ENCODE measurements at regions not wholly inside any gene's neighbourhood (a gene's known extent, or its start where the extent isn't known, plus 50 kb on each side); places are given as distances from the start of the nearest gene placed in this dataset.

DNA sequence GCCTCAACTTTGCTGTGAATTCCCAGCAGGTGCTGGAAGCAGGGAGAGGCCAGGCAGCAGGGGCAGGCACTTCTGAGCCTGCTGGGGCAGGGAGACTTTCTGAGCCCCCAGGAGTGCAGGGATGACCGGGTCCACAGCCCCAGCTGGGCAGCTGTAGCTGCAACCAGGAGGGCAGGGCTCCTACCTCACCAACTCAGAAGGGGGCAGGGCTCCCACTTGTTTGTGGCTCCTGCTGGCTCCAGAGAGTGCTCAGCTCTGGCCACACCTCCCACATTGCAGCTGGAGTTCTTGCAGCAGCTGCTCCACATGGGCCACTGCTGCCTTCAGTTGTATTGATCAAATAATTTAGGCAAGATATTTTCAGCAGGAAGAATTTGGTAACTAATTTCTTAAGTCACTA, 812.3 kb downstream of the NSUN3 start:
- H3K9ac ChIP-seq (ENCODE audit: low read depth, low read length) = no peak overlapping the region
- no peaks in the 10 kb centered on the region for H3K27me3 ChIP-seq (ENCODE audit: control insufficient read depth, insufficient read depth, low read length)
- no peak overlapping the region for H3K4me3 ChIP-seq (ENCODE audit: low read length)
- H3K9me3 ChIP-seq (replicated peaks; ENCODE audit: low read length) = peaks cover 8% of the 10 kb centered on the region
- H3K36me3 ChIP-seq (ENCODE audit: insufficient read depth, low read length) = no peaks in the 10 kb centered on the region
- no peaks in the 10 kb centered on the region for H3K4me1 ChIP-seq (ENCODE audit: control insufficient read depth, insufficient read depth, low read length)
- no peak overlapping the region for H3K4me2 ChIP-seq (ENCODE audit: low read length)

DNA sequence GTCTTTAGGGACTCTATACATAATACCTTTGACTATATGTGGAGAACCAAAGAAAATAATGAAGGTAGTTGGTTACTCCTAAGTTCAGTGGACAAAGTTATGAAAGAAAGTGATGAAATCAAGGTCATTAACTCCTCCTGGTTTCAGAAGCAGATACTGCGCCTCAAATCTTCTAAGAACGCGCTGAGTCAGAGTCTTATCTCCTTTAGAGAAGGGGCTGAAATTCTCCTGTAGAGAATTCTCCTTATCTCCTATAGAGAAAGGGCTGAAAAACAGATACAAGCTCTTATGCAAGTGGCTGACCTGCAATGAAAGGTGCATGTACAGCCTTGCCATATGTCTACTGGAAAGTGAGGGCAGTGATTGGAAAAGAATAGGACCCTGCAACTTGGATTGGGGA, 824.2 kb downstream of the NSUN3 start:
- no peak overlapping the region for H3K9ac ChIP-seq (ENCODE audit: low read depth, low read length)
- H3K36me3 ChIP-seq (ENCODE audit: insufficient read depth, low read length) = no peaks in the 10 kb centered on the region
- H3K4me3 ChIP-seq (ENCODE audit: low read length) = no peak overlapping the region
- H3K4me2 ChIP-seq (ENCODE audit: low read length) = no peak overlapping the region
- no peaks in the 10 kb centered on the region for H3K4me1 ChIP-seq (ENCODE audit: control insufficient read depth, insufficient read depth, low read length)
- H3K9me3 ChIP-seq (replicated peaks; ENCODE audit: low read length) = peaks cover 8% of the 10 kb centered on the region
- H3K27me3 ChIP-seq (ENCODE audit: control insufficient read depth, insufficient read depth, low read length) = no peaks in the 10 kb centered on the region

DNA sequence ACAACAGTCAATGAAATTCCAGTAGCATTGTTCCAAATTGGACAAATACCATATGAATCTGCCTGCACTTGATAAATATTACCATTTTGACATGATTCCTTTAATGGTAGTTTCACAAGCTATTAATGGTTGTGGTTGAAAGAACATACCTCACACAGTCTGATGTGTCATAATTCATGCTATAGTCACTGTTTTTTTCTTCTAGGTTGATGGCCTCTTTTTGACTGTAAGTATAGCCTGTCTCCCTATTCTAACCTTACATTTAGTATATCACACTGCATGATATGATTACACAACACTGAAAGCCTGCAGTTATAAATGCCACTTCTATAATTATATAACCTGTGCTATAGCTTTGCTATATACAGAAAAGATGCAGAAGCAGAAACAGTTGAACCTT, 834.1 kb downstream of the NSUN3 start:
- no peak overlapping the region for H3K4me2 ChIP-seq (ENCODE audit: low read length)
- H3K4me1 ChIP-seq (ENCODE audit: control insufficient read depth, insufficient read depth, low read length) = no peaks in the 10 kb centered on the region
- H3K9me3 ChIP-seq (replicated peaks; ENCODE audit: low read length) = peaks cover 3% of the 10 kb centered on the region
- no peak overlapping the region for H3K4me3 ChIP-seq (ENCODE audit: low read length)
- no peaks in the 10 kb centered on the region for H3K36me3 ChIP-seq (ENCODE audit: insufficient read depth, low read length)
- H3K27me3 ChIP-seq (ENCODE audit: control insufficient read depth, insufficient read depth, low read length) = no peaks in the 10 kb centered on the region
- H3K9ac ChIP-seq (ENCODE audit: low read depth, low read length) = no peak overlapping the region

DNA sequence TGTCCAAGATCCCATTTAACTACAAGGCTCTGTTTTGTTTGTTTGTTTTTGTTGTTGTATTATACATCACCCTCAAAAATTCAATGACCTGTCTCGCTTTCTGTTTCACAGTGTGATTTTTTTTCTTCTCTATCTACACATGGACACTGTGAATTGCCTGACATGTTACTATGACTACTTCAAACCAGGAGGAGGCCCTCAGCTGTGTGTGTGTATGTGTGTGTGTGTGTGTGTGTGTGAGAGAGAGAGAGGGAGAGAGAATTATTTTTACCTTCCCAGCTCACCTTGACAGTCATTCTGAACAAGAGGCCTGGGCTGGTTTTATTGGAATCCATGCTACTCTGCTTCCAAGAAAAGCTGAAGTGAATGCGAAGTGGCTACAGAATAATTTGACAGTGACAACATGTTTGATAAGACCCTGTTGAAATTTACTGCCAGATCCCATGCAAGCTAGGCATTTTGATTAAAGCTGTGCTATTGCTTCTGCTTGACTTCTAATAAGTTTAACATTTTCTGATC, 841.4 kb downstream of the NSUN3 start:
- Histone ChIP-seq H3K4me1 (ENCODE audit: control insufficient read depth, insufficient read depth, low read length) (no peaks in the 10 kb centered on the region), H3K4me3 (ENCODE audit: low read length) (no peak overlapping the region), H3K4me2 (ENCODE audit: low read length) (no peak overlapping the region), H3K27me3 (ENCODE audit: control insufficient read depth, insufficient read depth, low read length) (no peaks in the 10 kb centered on the region), H3K9me3 (replicated peaks; ENCODE audit: low read length) (peaks cover 3% of the 10 kb centered on the region), H3K9ac (ENCODE audit: low read depth, low read length) (no peak overlapping the region), H3K36me3 (ENCODE audit: insufficient read depth, low read length) (no peaks in the 10 kb centered on the region)

DNA sequence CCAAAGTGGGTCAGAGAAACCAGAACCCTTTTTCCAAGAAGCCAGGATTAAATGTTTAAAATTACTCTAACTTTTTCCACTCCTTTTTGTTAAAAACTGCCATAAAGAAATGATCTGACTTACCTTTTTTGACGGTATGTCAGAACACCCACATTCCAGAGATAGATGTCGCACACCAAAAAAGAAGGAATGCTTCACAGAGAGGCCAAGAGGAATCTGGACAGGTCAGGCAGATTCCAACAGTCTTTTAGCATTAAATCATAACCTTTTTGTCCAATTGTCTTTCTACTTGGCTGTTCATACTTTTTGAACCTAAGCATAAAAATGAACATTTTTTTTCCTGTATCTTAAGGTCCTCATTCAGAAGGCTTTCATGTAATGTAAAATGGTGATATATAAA, 846.9 kb downstream of the NSUN3 start:
- peaks cover 5% of the 10 kb centered on the region for H3K9me3 ChIP-seq (replicated peaks; ENCODE audit: low read length)

DNA sequence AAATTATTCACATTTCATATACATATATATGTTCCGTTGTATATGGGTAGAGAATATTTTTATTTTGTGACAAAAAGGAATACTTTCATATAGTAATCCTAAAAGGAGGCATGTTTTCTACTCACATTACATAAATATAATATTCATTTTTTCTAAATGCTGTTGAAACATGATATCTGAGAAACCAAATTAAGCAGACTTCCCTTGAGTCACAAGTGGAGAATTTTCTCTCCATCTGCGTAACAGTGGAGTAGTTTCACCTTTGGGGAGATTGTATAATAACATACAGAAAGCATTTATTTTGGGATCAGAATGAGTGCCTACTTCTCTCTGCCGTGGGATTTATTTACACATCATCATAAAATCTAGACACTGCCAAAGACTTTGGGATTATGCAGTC, 849.8 kb downstream of the NSUN3 start:
- H3K27me3 ChIP-seq (ENCODE audit: control insufficient read depth, insufficient read depth, low read length) = no peaks in the 10 kb centered on the region
- H3K4me3 ChIP-seq (ENCODE audit: low read length) = no peak overlapping the region
- no peaks in the 10 kb centered on the region for H3K4me1 ChIP-seq (ENCODE audit: control insufficient read depth, insufficient read depth, low read length)
- H3K36me3 ChIP-seq (ENCODE audit: insufficient read depth, low read length) = no peaks in the 10 kb centered on the region
- H3K9me3 ChIP-seq (replicated peaks; ENCODE audit: low read length) = peaks cover 2% of the 10 kb centered on the region
- H3K4me2 ChIP-seq (ENCODE audit: low read length) = no peak overlapping the region
- H3K9ac ChIP-seq (ENCODE audit: low read depth, low read length) = no peak overlapping the region

More for the DNA sequence above, 846.9 kb downstream of the NSUN3 start:
- H3K36me3 ChIP-seq (ENCODE audit: insufficient read depth, low read length) = no peaks in the 10 kb centered on the region
- no peak overlapping the region for H3K4me3 ChIP-seq (ENCODE audit: low read length)
- no peaks in the 10 kb centered on the region for H3K27me3 ChIP-seq (ENCODE audit: control insufficient read depth, insufficient read depth, low read length)
- H3K4me2 ChIP-seq (ENCODE audit: low read length) = no peak overlapping the region
- no peak overlapping the region for H3K9ac ChIP-seq (ENCODE audit: low read depth, low read length)
- no peaks in the 10 kb centered on the region for H3K4me1 ChIP-seq (ENCODE audit: control insufficient read depth, insufficient read depth, low read length)

DNA sequence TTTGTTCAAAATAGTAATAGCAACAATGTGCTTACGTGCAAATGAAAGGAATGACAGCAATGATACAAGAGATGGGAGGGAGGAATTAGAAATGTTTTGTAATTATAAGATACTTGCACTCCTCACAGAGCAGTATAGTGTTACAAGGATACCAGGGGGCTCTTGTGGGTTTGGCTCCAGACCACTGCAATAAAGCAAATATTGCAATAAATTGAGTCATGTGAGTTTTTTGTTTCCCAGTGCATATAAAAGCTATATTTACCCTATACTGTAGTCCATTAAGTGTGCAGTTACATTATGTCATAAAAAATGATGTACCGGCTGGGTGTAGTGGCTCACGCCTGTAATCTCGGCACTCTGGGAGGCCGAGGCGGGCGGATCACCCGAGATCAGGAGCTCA, 864.3 kb downstream of the NSUN3 start:
- H3K27me3 ChIP-seq (ENCODE audit: control insufficient read depth, insufficient read depth, low read length) = no peaks in the 10 kb centered on the region
- no peaks in the 10 kb centered on the region for H3K4me1 ChIP-seq (ENCODE audit: control insufficient read depth, insufficient read depth, low read length)
- H3K9me3 ChIP-seq (replicated peaks; ENCODE audit: low read length) = peaks cover 7% of the 10 kb centered on the region

DNA sequence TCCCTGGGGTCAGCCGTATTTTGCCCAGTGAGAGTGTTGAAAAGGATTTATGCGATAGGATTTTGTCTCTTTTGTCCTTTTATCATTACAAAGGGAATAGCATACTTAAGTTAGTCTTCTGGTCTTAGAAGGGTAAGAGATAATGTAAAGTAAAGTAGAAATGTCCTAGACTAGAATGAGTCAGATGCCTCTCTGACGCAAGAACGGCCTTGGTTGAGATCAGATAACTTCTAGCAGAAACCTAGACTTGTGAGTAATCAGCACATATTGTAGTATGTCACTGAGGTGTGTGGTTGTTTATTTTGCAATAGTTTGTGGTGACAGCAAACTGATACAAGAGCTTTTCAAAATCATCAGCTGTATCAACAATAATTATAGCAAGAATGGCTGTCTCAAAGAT, 866.1 kb downstream of the NSUN3 start:
- no peaks in the 10 kb centered on the region for H3K36me3 ChIP-seq (ENCODE audit: insufficient read depth, low read length)

More for the DNA sequence above, 864.3 kb downstream of the NSUN3 start:
- no peak overlapping the region for H3K4me3 ChIP-seq (ENCODE audit: low read length)
- H3K36me3 ChIP-seq (ENCODE audit: insufficient read depth, low read length) = no peaks in the 10 kb centered on the region
- no peak overlapping the region for H3K9ac ChIP-seq (ENCODE audit: low read depth, low read length)
- no peak overlapping the region for H3K4me2 ChIP-seq (ENCODE audit: low read length)

DNA sequence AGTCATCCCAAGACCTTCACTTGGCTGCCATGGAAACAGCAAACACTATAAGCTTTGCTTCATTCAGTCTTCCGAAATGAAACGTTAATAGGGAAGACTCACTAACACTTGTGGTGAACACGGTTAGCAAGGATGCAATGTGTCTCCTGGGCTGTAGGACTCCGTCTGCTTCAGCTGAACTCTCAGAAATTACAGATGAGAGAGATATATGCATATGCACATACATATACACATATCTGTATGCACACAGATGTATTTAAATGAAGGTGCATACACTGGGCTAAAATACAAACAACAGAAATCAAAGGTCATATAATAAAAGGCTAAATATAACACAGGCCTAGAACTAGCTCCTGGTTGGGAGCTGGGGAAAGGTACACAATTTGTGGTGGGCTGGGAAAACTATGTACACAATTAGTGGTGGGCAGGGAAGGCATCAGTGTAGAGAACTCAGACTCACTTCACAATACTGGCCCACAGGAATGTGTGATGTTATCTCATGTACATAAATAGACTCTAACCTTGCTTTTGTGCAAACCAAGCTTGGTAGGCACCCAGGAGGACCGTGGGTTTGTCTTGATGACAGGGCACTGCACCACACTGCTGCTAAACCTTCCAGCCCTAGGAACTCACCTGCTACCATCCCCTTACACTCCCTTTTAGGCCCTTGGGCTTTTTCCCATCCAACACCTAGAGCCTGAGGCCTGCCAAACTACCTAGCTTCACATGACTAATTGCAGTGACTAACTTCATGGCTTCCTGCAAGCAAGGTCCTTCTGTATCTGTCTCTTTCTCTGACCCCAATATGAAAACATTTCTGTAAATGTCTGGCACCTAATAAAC, 873.1 kb downstream of the NSUN3 start:
- no peaks in the 10 kb centered on the region for H3K4me1 ChIP-seq (ENCODE audit: control insufficient read depth, insufficient read depth, low read length)
- no peaks in the 10 kb centered on the region for H3K27me3 ChIP-seq (ENCODE audit: control insufficient read depth, insufficient read depth, low read length)
- H3K9me3 ChIP-seq (replicated peaks; ENCODE audit: low read length) = no peaks in the 10 kb centered on the region
- H3K4me2 ChIP-seq (ENCODE audit: low read length) = no peak overlapping the region
- no peaks in the 10 kb centered on the region for H3K36me3 ChIP-seq (ENCODE audit: insufficient read depth, low read length)
- H3K4me3 ChIP-seq (ENCODE audit: low read length) = no peak overlapping the region
- no peak overlapping the region for H3K9ac ChIP-seq (ENCODE audit: low read depth, low read length)

More for the DNA sequence above, 866.1 kb downstream of the NSUN3 start:
- H3K4me1 ChIP-seq (ENCODE audit: control insufficient read depth, insufficient read depth, low read length) = no peaks in the 10 kb centered on the region
- no peak overlapping the region for H3K9ac ChIP-seq (ENCODE audit: low read depth, low read length)
- no peak overlapping the region for H3K4me3 ChIP-seq (ENCODE audit: low read length)
- no peak overlapping the region for H3K4me2 ChIP-seq (ENCODE audit: low read length)
- peaks cover 7% of the 10 kb centered on the region for H3K9me3 ChIP-seq (replicated peaks; ENCODE audit: low read length)
- no peaks in the 10 kb centered on the region for H3K27me3 ChIP-seq (ENCODE audit: control insufficient read depth, insufficient read depth, low read length)

DNA sequence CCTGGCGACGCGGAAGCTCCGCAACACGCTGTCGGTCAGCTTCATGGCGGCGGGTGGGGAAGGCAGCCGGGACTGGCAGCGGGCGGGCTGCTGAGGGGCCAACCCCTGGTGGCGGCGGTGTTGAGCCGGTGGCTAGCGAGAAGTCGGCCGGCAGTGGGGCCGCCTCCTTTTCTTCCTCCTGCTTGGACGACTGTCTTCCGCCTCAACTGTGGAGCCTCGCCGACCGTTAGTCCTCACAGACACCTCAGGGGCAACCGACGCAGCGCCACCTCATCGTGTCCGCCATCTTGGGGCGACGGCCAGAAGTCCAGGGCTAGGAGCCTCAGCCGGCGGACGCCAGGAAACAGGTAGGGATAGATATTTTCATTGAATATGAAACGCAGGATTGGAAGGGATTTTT, 875.1 kb downstream of the NSUN3 start:
- no peak overlapping the region for H3K4me2 ChIP-seq (ENCODE audit: low read length)
- H3K4me3 ChIP-seq (ENCODE audit: low read length) = no peak overlapping the region
- no peaks in the 10 kb centered on the region for H3K27me3 ChIP-seq (ENCODE audit: control insufficient read depth, insufficient read depth, low read length)
- H3K4me1 ChIP-seq (ENCODE audit: control insufficient read depth, insufficient read depth, low read length) = no peaks in the 10 kb centered on the region
- no peaks in the 10 kb centered on the region for H3K36me3 ChIP-seq (ENCODE audit: insufficient read depth, low read length)
- no peaks in the 10 kb centered on the region for H3K9me3 ChIP-seq (replicated peaks; ENCODE audit: low read length)
- no peak overlapping the region for H3K9ac ChIP-seq (ENCODE audit: low read depth, low read length)

DNA sequence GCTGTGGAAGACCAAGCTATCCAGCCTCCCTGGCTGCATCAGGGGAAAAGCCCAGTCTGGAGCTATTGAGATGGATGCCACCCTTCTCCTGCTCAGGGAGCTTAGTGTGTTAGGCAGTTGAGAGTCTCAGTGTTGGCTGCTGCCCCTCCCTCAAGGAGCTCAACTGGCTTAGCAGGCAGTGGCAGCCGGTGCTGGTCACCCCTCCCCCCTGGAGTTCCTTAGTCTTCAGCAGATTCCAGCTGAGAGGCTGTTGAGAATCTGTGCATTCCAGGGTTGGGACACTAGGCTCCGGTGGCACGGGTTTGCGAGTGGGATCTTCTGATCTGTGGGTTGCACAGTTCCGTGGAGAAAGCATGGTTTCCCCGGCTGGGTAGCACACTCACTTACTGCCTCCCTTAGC, 883.8 kb downstream of the NSUN3 start:
- no peaks in the 10 kb centered on the region for H3K9me3 ChIP-seq (replicated peaks; ENCODE audit: low read length)
- no peaks in the 10 kb centered on the region for H3K4me1 ChIP-seq (ENCODE audit: control insufficient read depth, insufficient read depth, low read length)
- no peak overlapping the region for H3K9ac ChIP-seq (ENCODE audit: low read depth, low read length)
- no peaks in the 10 kb centered on the region for H3K27me3 ChIP-seq (ENCODE audit: control insufficient read depth, insufficient read depth, low read length)
- H3K4me2 ChIP-seq (ENCODE audit: low read length) = no peak overlapping the region
- no peak overlapping the region for H3K4me3 ChIP-seq (ENCODE audit: low read length)
- H3K36me3 ChIP-seq (ENCODE audit: insufficient read depth, low read length) = no peaks in the 10 kb centered on the region

All from skeletal muscle satellite cell (primary cell).